Chondrocyte (in vitro differentiated cells): ENCODE measurements at regions not wholly inside any gene's neighbourhood (a gene's known extent, or its start where the extent isn't known, plus 50 kb on each side); places are given as distances from the start of the nearest gene placed in this dataset.
A peak's percentile ranks its signal among the peaks of the same experiment; 100 is the strongest.
"Not testable (repeated sequence)": the region's sequence is repeated elsewhere in the genome, so short reads cannot be mapped to it uniquely, and the experiment has no call there.

Experiments
- DNase-seq: peaks from one replicate; pipeline ENCODE4 v3.0.0; 2021; ENCODE audit warnings: mixed read lengths, low spot score
- H3K27ac Mint-ChIP-seq: one replicate; pipeline ENCODE4 v1.8.0; 2021; ENCODE audit warnings: mild to moderate bottlenecking, moderate library complexity, mixed read lengths; ENCODE audit not compliant: unreplicated experiment
- H3K27me3 Mint-ChIP-seq: 2 replicates; pipeline ENCODE4 v1.8.0; 2021; ENCODE audit warnings: low read depth, mixed read lengths
- H3K36me3 Mint-ChIP-seq: 2 replicates; pipeline ENCODE4 v1.8.0; 2021; ENCODE audit warnings: low read depth, mixed read lengths
- H3K4me1 Mint-ChIP-seq: 2 replicates; pipeline ENCODE4 v1.8.0; 2021; ENCODE audit warnings: low read depth, mild to moderate bottlenecking, mixed read lengths
- H3K4me3 Mint-ChIP-seq: one replicate; pipeline ENCODE4 v1.8.0; 2021; ENCODE audit warnings: mild to moderate bottlenecking, moderate library complexity, mixed read lengths; ENCODE audit not compliant: unreplicated experiment
- H3K9me3 Mint-ChIP-seq: 2 replicates; pipeline ENCODE4 v1.8.0; 2021; ENCODE audit warnings: low read depth, mixed read lengths
- TF ChIP-seq, protein P1 (sequence below): fragments of 200-600 bp; sonication (generic); IDR thresholded peaks from 2 replicates; pipeline ENCODE4 v1.5.0; 2021; ENCODE audit warnings: antibody characterized with exemption, mild to moderate bottlenecking, moderate library complexity

DNA sequence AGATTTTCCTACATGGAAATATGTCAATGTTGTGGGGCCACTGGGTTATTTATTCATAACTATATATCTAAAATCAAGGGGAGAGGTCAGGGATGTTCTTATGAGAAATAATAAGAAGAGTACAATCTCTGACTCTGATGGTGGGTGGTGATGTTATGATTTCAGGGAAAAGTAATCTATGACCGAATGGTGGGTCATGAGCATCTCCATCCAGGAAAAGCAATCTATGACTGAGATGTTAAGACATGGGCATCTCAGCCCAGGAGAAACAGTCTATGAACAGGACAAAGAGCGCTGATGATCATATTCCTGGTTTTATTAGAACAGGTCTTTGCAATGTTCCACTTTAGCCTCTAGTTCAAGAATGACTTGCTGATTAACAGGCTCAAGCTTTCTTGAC is 137.1 kb downstream of the ARSF start:
- Mint-ChIP-seq H3K27ac (no peak overlapping the region), H3K9me3 (peaks cover 3% of the 10 kb centered on the region), H3K4me1 (peaks cover 25% of the 10 kb centered on the region), H3K4me3 (no peak overlapping the region), H3K27me3 (no peaks in the 10 kb centered on the region), H3K36me3 (no peaks in the 10 kb centered on the region)
- DNase-seq, result no peak
- TF ChIP-seq, protein P1, sequence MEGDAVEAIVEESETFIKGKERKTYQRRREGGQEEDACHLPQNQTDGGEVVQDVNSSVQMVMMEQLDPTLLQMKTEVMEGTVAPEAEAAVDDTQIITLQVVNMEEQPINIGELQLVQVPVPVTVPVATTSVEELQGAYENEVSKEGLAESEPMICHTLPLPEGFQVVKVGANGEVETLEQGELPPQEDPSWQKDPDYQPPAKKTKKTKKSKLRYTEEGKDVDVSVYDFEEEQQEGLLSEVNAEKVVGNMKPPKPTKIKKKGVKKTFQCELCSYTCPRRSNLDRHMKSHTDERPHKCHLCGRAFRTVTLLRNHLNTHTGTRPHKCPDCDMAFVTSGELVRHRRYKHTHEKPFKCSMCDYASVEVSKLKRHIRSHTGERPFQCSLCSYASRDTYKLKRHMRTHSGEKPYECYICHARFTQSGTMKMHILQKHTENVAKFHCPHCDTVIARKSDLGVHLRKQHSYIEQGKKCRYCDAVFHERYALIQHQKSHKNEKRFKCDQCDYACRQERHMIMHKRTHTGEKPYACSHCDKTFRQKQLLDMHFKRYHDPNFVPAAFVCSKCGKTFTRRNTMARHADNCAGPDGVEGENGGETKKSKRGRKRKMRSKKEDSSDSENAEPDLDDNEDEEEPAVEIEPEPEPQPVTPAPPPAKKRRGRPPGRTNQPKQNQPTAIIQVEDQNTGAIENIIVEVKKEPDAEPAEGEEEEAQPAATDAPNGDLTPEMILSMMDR, result no peak

DNA sequence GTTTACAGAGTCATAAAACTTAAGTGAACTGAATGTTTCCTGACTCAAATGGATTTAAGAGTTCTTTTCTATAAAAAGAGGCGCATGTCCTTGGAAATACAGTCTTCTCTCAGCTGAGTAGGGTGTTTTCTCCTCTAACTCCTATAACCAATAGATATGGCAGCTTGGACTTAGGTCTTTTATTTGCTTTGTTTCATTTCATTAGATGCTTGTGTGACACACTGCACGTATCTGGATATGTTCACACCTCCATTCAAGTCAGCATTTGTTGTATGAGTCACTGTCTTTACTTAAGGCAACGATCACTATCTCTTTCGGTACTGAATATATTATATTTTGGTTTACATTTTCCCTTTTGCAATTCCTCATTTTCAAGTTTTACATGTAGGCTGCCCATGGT is 136.6 kb downstream of the ARSF start:
- peaks cover 25% of the 10 kb centered on the region for H3K4me1 Mint-ChIP-seq
- no peak overlapping the region for H3K27ac Mint-ChIP-seq
- no peaks in the 10 kb centered on the region for H3K27me3 Mint-ChIP-seq
- H3K4me3 Mint-ChIP-seq, result no peak overlapping the region
- TF ChIP-seq, protein P1, result no peak
- peaks cover 2% of the 10 kb centered on the region for H3K9me3 Mint-ChIP-seq
- no peak for DNase-seq
- no peaks in the 10 kb centered on the region for H3K36me3 Mint-ChIP-seq

DNA sequence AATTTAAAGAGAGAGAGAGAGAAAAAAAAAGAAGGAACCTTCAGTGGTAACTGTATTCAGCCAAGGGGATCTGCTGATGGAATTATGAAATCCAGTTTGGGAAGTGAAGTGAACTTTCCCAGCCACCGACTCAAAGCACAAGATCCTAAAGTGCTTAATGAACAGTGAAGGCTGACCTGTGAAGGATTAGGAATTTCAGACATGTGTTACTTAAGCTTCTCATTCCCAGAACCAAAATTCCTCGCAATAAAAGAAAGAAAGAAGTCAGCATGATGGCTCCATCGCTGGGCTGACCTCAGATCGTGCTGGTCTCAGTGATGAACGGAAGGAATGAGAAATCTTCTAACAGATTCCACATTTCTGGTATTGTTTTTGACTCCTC is 135.2 kb downstream of the ARSF start:
- Mint-ChIP-seq H3K9me3 (no peaks in the 10 kb centered on the region), H3K27ac (peak overlapping the region; percentile 92), H3K4me3 (peak overlapping the region; percentile 45), H3K27me3 (no peaks in the 10 kb centered on the region), H3K4me1 (peaks cover 22% of the 10 kb centered on the region), H3K36me3 (no peaks in the 10 kb centered on the region)
- DNase-seq, result no peak
- TF ChIP-seq, protein P1, result no peak

DNA sequence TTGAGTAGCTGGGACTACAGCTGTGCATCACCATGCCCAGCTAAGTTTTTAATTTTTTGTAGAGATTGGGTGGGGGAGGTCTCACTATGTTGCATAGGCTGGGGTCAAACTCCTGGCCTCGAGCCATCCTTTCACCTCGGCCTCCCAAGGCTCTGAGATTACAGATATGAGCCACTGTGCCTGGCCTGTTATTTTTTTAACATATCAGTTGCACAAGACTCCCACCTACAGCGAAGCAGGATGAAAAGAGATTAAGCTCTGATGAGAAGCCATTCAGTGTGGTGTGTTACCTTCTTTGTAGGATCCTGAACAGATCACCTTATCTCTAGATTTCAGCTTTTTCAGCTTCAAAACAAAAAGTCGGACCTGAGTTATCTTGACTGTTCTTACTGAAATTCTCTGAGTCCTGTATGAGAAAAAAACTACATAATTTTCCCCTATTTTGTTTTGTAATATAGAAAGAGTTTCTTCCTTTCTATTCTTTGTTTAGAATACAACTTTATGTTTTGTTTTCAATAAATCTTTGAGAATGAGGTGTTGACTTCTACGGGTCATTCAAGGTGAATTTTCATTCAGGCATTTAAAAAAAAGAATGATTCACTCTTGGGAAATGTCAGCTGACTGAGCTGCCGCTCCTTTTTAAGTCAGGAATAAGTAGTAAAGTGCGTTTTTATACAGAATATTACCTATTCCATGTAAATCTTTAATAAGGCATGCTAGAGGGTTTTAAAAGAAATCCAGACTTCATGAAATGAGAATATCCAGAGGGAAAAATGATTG is 134.6 kb downstream of the ARSF start:
- H3K4me3 Mint-ChIP-seq, result peak overlapping the region; percentile 45
- no peaks in the 10 kb centered on the region for H3K36me3 Mint-ChIP-seq
- no peaks in the 10 kb centered on the region for H3K9me3 Mint-ChIP-seq
- H3K27ac Mint-ChIP-seq, result peak overlapping the region; percentile 92
- TF ChIP-seq, protein P1, result no peak
- H3K4me1 Mint-ChIP-seq, result peaks cover 22% of the 10 kb centered on the region
- no peaks in the 10 kb centered on the region for H3K27me3 Mint-ChIP-seq
- no peak for DNase-seq

DNA sequence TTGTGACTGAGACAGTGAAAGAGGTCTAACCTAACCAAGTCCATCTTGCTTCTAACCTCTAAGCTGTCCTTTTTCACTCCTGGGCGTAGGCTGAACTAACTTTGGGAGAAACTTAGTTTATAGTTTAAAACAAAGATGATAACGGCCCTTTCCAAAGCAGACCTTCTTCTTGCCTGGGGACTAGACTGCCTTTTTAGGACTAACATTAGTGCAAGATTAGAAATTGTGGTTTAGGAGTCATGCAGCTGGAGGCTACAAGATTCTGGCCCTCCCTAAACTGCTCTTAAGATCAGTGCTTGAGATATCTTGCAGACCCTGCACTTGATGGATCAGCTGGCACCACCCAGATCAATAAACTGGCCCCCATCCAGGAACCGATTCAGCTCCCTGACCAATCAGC is 130.9 kb downstream of the ARSF start:
- not testable (repeated sequence) for H3K9me3 Mint-ChIP-seq, H3K4me3 Mint-ChIP-seq, H3K36me3 Mint-ChIP-seq, H3K27ac Mint-ChIP-seq, DNase-seq, H3K27me3 Mint-ChIP-seq
- peaks cover 16% of the 10 kb centered on the region for H3K4me1 Mint-ChIP-seq

DNA sequence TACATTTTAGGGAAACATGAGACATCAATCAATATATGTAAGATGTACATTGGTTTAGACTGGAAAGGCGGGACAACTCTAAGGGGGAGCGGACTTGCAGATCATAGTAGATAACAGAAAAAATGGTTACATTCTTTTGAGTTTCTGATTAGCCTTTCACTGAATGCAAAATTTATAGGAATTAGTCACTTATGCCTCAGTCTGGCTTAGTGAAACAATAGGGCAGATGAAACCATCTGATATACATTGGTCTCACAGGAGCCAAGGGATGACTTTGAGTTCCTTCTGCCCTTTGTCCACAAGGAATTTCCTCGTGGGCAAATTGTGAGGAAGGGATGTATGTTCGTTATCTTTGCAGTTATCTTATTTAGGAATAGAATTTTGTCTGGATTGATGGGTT is 128.2 kb downstream of the ARSF start:
- Mint-ChIP-seq H3K4me1 (peaks cover 13% of the 10 kb centered on the region), H3K9me3 (no peaks in the 10 kb centered on the region), H3K27ac (no peak overlapping the region), H3K4me3 (no peak overlapping the region), H3K27me3 (no peaks in the 10 kb centered on the region), H3K36me3 (no peaks in the 10 kb centered on the region)
- TF ChIP-seq, protein P1, result no peak
- no peak for DNase-seq
